CD14-positive monocyte (primary cell): ENCODE measurements at regions not wholly inside any gene's neighbourhood (a gene's known extent, or its start where the extent isn't known, plus 50 kb on each side); places are given as distances from the start of the nearest gene placed in this dataset.

Source experiments
- DNase-seq, 3 donors: peaks; one replicate each; pipeline ENCODE4 v3.0.0-alpha.2; 2011 to 2022
- H2AFZ ChIP-seq: 2 replicates; pipeline ENCODE4 v1.6.0; 2012; ENCODE audit warnings: mild to moderate bottlenecking, low read depth, low read length, inconsistent platforms; ENCODE audit not compliant: insufficient read depth, poor library complexity, severe bottlenecking
- H3K27ac ChIP-seq, 2 donors: 1 replicate in 1 of 2; 2 replicates in 1 of 2; pipeline ENCODE4 v1.5.1; 2012 to 2013; ENCODE audit warnings: low read length in 2 of 2, control low read depth in 1 of 2, inconsistent platforms in 1 of 2, low read depth in 1 of 2, mild to moderate bottlenecking in 1 of 2
- H3K27me3 ChIP-seq, 2 donors: one replicate each; pipeline versions ENCODE4 v1.6.0 to v1.6.1; 2011 to 2013; ENCODE audit warnings: low read length in 2 of 2; ENCODE audit not compliant: control insufficient read depth in 2 of 2, insufficient read depth in 2 of 2
- H3K36me3 ChIP-seq, 2 donors: replicated peaks in 1 of 2; 1 replicate in 1 of 2; 2 replicates in 1 of 2; pipeline versions ENCODE4 v1.5.1 to v1.6.1; 2012 to 2013; ENCODE audit warnings: low read length in 2 of 2, control low read depth in 1 of 2, inconsistent platforms in 1 of 2, mild to moderate bottlenecking in 1 of 2; ENCODE audit not compliant: insufficient read depth in 2 of 2, control insufficient read depth in 1 of 2
- H3K4me1 ChIP-seq, 2 donors: 1 replicate in 1 of 2; 2 replicates in 1 of 2; pipeline versions ENCODE4 v1.5.1 to v1.6.1; 2012 to 2013; ENCODE audit warnings: low read length in 2 of 2, control low read depth in 1 of 2, inconsistent platforms in 1 of 2, mild to moderate bottlenecking in 1 of 2, moderate library complexity in 1 of 2; ENCODE audit not compliant: insufficient read depth in 2 of 2, control insufficient read depth in 1 of 2
- H3K4me2 ChIP-seq: replicated peaks from 2 replicates; pipeline ENCODE3; 2012; ENCODE audit warnings: low read length, moderate library complexity, mild to moderate bottlenecking; ENCODE audit not compliant: poor library complexity, severe bottlenecking; ENCODE audit errors: extremely low read depth
- H3K4me3 ChIP-seq, 3 experiments: fragments of 200-600 bp in 1 of 3; sonication (generic) in 1 of 3; replicated peaks in 1 of 3; 1 replicate in 2 of 3; 2 replicates in 1 of 3; pipeline ENCODE4 v1.5.1; 2011 to 2013; ENCODE audit warnings: low read length in 3 of 3, mild to moderate bottlenecking in 3 of 3, control low read depth in 2 of 3, low read depth in 2 of 3, inconsistent platforms in 1 of 3, moderate library complexity in 1 of 3
- H3K79me2 ChIP-seq: 2 replicates; pipeline ENCODE4 v1.6.0; 2012; ENCODE audit warnings: mild to moderate bottlenecking, control low read depth, inconsistent platforms, low read length, moderate library complexity; ENCODE audit not compliant: insufficient read depth
- H3K9ac ChIP-seq: 2 replicates; pipeline ENCODE4 v1.6.0; 2017; ENCODE audit warnings: low read length, mild to moderate bottlenecking; ENCODE audit not compliant: insufficient read depth, poor library complexity, severe bottlenecking
- H3K9me3 ChIP-seq, 2 donors: replicated peaks in 1 of 2; 1 replicate in 1 of 2; 2 replicates in 1 of 2; pipeline versions ENCODE4 v1.5.1 to v1.6.1; 2012 to 2013; ENCODE audit warnings: low read length in 2 of 2, control low read depth in 1 of 2; ENCODE audit not compliant: control insufficient read depth in 1 of 2, insufficient read depth in 1 of 2
- H4K20me1 ChIP-seq: 2 replicates; pipeline ENCODE4 v1.6.0; 2012; ENCODE audit warnings: mild to moderate bottlenecking, low read length, control low read depth, moderate library complexity; ENCODE audit not compliant: insufficient read depth
- H3K27ac Mint-ChIP-seq, 7 donors: one replicate each; pipeline ENCODE4 v1.8.0; 2020; ENCODE audit warnings: mild to moderate bottlenecking in 7 of 7, mixed read lengths in 7 of 7, moderate library complexity in 6 of 7, inconsistent platforms in 2 of 7
- H3K27me3 Mint-ChIP-seq, 3 donors: one replicate each; pipeline ENCODE4 v1.8.0; 2021 to 2022; ENCODE audit warnings: low read depth in 3 of 3, mild to moderate bottlenecking in 3 of 3, mixed read lengths in 3 of 3, moderate library complexity in 3 of 3, inconsistent platforms in 1 of 3
- H3K36me3 Mint-ChIP-seq, 2 donors: one replicate each; pipeline ENCODE4 v1.8.0; 2020; ENCODE audit warnings: mixed read lengths in 2 of 2, inconsistent platforms in 1 of 2, mild to moderate bottlenecking in 1 of 2
- H3K4me1 Mint-ChIP-seq: one replicate; pipeline ENCODE4 v1.8.0; 2020; ENCODE audit warnings: mild to moderate bottlenecking, mixed read lengths
- H3K4me3 Mint-ChIP-seq, 2 donors: one replicate each; pipeline ENCODE4 v1.8.0; 2020; ENCODE audit warnings: mild to moderate bottlenecking in 2 of 2, mixed read lengths in 2 of 2, moderate library complexity in 1 of 2
- H3K9me3 Mint-ChIP-seq, 7 donors: one replicate each; pipeline ENCODE4 v1.8.0; 2020 to 2022; ENCODE audit warnings: mixed read lengths in 7 of 7, mild to moderate bottlenecking in 6 of 7, moderate library complexity in 6 of 7, inconsistent platforms in 2 of 7
- WGBS: methylation state at CpG from one replicate; pipeline ENCODE4 v1.1.5; 2013; ENCODE audit warnings: missing lambda C conversion rate; ENCODE audit not compliant: insufficient coverage; 5-methylcytosine and 5-hydroxymethylcytosine counted together
- intact Hi-C, 2 donors: fragments of 100-400 bp; cut with micrococcal nuclease; formaldehyde crosslinking; loops; one replicate each; pipeline versions ENCODE4 v1.15.0 to v1.15.1; 2023
- TF ChIP-seq, protein P1 (sequence below): fragments of 200-600 bp; IDR thresholded peaks from one replicate; pipeline ENCODE4 v1.8.0; 2022; ENCODE audit warnings: antibody characterized with exemption, mild to moderate bottlenecking

DNA sequence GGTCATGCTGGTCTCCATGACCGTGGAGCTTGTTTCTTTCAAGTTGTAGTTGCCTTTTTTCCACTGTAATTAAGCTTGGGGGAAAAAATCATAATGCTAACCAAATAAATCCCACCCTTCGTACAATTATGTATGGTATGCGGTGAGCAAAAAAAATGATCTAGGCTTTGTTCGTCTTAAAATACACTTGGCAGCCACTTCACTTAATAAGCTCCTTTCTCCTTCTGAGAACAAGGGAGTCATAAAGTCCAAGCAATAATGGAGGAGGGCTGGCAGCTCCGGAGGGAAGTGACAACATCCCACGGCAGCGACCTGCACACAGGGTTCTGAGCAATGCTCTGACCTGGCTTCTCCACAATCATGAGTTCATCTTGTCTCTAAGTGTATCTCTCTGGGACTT is 91.2 kb upstream of the KLHL29 start:
- H3K27ac ChIP-seq = no peak overlapping the region
- no peaks in the 10 kb centered on the region for H3K36me3 ChIP-seq
- H2AFZ ChIP-seq = no peak overlapping the region
- no peak overlapping the region for H3K27ac Mint-ChIP-seq
- H3K79me2 ChIP-seq = no peaks in the 10 kb centered on the region
- no CpG with 5 or more reads among the region's 7 CpGs for WGBS
- peaks cover 11% of the 10 kb centered on the region for H3K4me1 Mint-ChIP-seq
- H3K9me3 ChIP-seq = no peaks in the 10 kb centered on the region
- no peak overlapping the region for H3K4me2 ChIP-seq
- H3K4me3 Mint-ChIP-seq = no peak overlapping the region
- TF ChIP-seq, protein P1, sequence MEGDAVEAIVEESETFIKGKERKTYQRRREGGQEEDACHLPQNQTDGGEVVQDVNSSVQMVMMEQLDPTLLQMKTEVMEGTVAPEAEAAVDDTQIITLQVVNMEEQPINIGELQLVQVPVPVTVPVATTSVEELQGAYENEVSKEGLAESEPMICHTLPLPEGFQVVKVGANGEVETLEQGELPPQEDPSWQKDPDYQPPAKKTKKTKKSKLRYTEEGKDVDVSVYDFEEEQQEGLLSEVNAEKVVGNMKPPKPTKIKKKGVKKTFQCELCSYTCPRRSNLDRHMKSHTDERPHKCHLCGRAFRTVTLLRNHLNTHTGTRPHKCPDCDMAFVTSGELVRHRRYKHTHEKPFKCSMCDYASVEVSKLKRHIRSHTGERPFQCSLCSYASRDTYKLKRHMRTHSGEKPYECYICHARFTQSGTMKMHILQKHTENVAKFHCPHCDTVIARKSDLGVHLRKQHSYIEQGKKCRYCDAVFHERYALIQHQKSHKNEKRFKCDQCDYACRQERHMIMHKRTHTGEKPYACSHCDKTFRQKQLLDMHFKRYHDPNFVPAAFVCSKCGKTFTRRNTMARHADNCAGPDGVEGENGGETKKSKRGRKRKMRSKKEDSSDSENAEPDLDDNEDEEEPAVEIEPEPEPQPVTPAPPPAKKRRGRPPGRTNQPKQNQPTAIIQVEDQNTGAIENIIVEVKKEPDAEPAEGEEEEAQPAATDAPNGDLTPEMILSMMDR = no peak
- no peak overlapping the region for H3K9ac ChIP-seq
- peaks cover 4% of the 10 kb centered on the region in 2 donors for H3K4me1 ChIP-seq
- no peaks in the 10 kb centered on the region for H3K27me3 ChIP-seq
- peaks cover 0 to 10% (median 3%) of the 10 kb centered on the region in 3 donors for H3K27me3 Mint-ChIP-seq
- no peaks in the 10 kb centered on the region for H4K20me1 ChIP-seq
- H3K36me3 Mint-ChIP-seq = no peaks in the 10 kb centered on the region
- intact Hi-C loops = no loop called here
- H3K9me3 Mint-ChIP-seq = peaks cover 0 to 5% (median 0%) of the 10 kb centered on the region in 7 donors
- DNase-seq = no peak
- no peak overlapping the region for H3K4me3 ChIP-seq

DNA sequence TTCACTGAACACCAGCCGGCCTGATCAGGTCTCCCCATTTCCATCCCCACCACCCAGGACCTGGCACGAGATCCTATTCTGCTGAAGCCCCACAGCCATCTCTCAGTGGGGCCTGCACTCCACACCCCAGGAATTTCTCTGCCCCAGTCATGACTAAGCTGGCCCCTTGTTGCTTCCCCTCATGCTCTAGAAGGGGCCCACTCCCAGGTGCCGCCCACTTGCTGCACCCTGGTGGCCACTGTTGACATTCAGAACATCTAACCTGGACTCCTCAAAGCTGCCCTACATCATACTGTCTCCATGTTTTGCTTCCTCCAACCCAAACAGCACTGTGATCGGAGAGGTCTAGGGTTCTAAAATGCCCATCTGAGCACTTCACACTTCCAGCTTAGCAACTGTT is 90.7 kb upstream of the KLHL29 start:
- H3K27ac ChIP-seq = no peak overlapping the region
- peaks cover 0 to 10% (median 3%) of the 10 kb centered on the region in 3 donors for H3K27me3 Mint-ChIP-seq
- WGBS = 81% methylated on average over 4 of the region's 4 CpGs

More for the DNA sequence above, 90.7 kb upstream of the KLHL29 start:
- Mint-ChIP-seq H3K4me3 (no peak overlapping the region), H3K9me3 (peaks cover 0 to 6% (median 0%) of the 10 kb centered on the region in 7 donors), H3K27ac (no peak overlapping the region), H3K4me1 (peaks cover 11% of the 10 kb centered on the region), H3K36me3 (no peaks in the 10 kb centered on the region)
- H3K4me3 ChIP-seq = no peak overlapping the region
- no peaks in the 10 kb centered on the region for H3K27me3 ChIP-seq
- H3K79me2 ChIP-seq = no peaks in the 10 kb centered on the region
- intact Hi-C loops = no loop called here
- H3K36me3 ChIP-seq = no peaks in the 10 kb centered on the region
- no peak overlapping the region for H3K9ac ChIP-seq
- no peak overlapping the region for H2AFZ ChIP-seq
- DNase-seq = no peak
- H3K9me3 ChIP-seq = no peaks in the 10 kb centered on the region
- peaks cover 4% of the 10 kb centered on the region in 2 donors for H3K4me1 ChIP-seq
- TF ChIP-seq, protein P1 = no peak
- no peaks in the 10 kb centered on the region for H4K20me1 ChIP-seq
- no peak overlapping the region for H3K4me2 ChIP-seq
